GM12872 (cell line): ENCODE measurements at regions not wholly inside any gene's neighbourhood (a gene's known extent, or its start where the extent isn't known, plus 50 kb on each side); places are given as distances from the start of the nearest gene placed in this dataset.

ENCODE experiments used
- TF ChIP-seq, protein P1 (sequence below): IDR thresholded peaks from 3 replicates; pipeline ENCODE4 v1.5.1; 2011; ENCODE audit warnings: low read depth, mild to moderate bottlenecking, low read length, moderate library complexity; ENCODE audit not compliant: insufficient read depth

DNA sequence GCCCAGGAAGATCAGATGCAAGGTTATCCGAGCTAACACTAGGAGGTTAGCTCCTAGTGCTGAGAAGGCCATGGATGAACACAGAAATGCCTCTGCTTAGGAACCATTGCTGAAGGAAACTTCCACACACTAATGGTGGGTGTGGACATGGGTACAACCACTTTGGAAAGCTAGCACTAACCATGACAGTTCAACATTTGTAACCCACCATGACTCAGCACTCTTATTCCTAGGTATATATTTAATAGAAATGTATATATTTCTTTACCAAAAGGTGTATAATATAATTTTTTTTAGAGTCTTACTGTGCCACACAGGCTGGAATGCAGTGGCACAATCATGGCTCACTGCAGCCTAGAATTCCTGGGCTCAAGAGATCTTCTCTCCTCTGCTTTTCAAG is 85.3 kb upstream of the BTBD3 start:
- TF ChIP-seq, protein P1, sequence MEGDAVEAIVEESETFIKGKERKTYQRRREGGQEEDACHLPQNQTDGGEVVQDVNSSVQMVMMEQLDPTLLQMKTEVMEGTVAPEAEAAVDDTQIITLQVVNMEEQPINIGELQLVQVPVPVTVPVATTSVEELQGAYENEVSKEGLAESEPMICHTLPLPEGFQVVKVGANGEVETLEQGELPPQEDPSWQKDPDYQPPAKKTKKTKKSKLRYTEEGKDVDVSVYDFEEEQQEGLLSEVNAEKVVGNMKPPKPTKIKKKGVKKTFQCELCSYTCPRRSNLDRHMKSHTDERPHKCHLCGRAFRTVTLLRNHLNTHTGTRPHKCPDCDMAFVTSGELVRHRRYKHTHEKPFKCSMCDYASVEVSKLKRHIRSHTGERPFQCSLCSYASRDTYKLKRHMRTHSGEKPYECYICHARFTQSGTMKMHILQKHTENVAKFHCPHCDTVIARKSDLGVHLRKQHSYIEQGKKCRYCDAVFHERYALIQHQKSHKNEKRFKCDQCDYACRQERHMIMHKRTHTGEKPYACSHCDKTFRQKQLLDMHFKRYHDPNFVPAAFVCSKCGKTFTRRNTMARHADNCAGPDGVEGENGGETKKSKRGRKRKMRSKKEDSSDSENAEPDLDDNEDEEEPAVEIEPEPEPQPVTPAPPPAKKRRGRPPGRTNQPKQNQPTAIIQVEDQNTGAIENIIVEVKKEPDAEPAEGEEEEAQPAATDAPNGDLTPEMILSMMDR = no peak

DNA sequence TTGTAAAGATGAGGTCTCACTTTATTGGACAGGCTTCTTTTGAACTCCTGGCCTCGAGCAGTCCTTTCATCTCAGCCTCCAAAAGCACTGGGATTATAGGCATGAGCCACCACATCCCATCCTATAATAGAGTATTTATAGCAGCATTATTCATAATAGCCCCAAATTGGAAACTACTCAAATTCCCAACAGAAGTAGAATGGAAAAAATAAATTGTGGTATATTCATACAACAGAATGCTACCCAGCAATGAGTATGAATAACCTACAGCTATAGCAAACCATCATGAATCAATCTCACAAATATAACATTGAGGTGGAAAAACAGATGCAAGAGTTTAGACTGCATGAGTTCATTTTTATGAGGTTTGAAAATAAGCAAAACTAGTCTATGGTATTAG is 84.8 kb upstream of the BTBD3 start:
- TF ChIP-seq, protein P1 = no peak

DNA sequence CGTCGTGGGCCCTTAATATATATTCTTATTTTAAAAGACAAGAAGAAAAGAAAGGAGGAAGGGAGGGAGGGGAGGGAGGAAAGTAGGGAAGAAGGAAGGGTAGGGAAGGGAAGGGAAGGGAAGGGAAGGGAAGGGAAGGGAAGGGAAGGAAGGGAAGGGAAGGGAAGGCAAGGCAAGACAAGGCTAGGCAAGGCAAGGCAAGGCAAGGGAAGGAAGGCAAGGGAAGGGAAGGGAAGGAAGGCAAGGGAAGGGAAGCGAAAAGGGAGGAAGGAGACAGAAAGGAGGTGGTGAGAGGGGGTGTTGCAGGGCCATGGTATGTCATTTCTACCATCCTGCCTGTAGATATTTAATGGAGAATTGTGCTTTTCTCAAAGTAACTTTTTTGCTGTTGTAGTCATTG is 83.9 kb upstream of the BTBD3 start:
- TF ChIP-seq, protein P1 = no peak

DNA sequence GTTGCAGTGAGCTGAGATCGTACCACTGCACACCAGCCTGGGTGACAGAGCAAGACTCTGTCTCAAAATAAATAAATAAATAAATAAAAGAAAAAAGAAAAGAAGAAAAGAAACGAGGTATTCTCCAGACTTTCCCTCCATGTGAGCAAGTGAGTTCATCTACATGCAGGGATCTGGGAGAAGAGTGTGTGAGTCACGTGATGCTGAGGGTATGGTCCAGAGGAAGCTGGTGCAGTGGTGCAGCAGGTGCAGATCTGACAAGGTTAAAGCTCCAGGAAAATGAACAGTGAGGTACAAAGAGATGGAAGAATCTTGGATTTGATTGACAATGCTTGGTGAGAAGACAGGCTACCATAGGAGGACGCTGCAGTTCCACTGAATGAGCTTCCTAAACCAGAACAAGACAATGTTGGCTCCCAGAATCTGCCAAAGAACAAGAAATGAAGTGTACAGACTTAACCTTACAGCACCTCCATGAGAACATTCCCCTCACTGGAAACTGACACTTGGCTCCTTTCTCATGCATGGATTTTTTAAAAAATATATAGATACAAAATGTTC is 79.5 kb upstream of the BTBD3 start:
- TF ChIP-seq, protein P1 = no peak

DNA sequence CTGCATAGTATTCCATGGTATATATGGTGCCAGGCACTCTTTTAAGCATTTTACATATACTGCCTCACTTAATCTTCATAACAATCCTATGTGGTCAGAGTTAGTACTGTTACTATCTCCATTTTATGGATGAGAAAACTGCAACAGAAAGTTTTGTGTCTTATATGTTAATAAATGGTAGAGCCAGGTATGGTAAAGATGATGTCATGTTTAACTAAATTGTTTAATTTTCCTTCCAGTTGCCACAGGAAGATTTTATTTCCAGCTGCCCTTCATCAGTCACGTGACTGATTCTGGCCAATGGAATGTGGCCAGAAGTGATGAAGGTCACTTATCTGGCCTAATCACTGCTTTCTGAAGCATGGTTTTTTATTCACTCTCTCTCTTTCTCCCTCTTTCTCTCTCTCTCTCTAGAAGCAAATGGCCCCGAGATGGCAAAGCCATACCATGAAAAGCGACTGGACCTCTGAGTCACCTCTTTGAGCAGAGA is 75.7 kb upstream of the BTBD3 start:
- TF ChIP-seq, protein P1 = no peak

DNA sequence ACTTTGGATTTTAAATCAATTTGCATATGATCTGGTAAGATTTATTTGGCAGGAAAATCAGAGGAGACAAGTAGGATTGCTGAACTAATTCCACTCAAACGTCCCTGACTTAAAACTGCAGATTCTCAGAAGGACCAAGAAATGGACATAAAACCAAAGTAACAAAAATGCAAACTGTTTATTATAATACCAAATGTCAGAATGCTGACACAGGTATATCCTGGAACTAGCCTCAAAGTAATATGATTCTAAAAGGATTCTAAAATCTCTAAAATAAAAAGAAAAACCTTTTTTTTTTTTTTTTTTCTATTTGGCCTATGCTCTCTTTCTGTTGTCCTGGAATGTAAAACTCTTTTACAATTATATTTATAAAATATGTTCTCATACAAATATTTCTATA is 74.4 kb upstream of the BTBD3 start:
- TF ChIP-seq, protein P1 = no peak

DNA sequence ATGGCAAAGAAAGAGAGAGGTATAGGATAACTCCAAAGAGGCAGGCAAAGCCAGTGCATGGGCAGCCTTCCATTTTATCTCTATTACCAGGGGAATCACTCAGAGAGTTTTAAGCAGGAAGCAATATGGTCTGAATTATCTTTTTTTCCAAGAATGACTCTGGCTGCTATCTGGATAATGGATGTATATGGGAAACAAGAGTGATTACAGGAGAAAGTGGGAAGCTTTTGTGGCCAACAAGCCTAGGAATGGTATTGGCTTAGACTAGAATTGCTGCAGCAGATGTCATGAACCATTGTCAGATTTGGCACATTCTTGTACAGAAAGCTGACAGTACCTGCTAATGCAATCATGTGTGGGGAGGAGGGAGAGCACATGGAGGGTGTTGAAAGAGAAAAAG is 73.0 kb upstream of the BTBD3 start:
- TF ChIP-seq, protein P1 = no peak
